ENCODE measurements at regions not wholly inside any gene's neighbourhood (a gene's known extent, or its start where the extent isn't known, plus 50 kb on each side); places are given as distances from the start of the nearest gene placed in this dataset.

DNA sequence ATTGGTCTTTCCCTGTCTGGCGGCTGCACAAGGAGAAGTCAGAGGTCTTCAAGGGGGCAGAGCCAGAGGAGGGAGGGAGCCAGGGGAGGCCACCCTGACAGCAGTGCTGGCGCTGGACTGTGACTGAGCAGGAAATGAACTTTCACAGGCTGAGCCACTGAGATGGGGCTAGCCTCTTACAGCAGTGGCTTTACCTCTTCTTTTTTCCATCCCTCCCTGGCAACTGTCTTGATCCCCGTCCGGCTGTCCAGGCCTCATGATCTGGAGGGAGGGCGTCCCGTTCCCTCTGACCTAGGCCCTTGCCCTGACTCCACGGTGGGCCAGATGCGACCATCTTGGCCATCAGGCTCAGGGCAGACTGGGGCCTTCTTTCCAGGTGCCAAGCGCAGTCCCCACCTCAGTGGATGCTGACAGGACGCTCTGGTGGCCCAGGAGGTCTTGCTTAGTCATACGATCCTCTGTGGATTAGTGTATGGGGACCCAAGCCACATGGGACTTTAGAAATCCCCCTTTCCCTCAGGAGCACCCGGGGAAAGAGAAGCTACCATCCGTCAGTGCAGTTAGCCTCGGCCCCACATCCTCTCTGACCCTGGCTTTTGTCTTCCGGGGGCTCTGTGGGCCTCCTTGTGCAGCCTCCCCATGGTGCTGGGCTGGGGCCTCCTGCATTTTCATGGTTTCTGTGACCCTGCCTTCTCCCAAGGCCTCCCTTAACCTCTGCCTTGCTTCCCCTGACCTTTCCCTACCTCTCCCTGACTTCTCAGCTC is 57.4 kb upstream of the CCDC167 start:
- DNase-seq (ENCODE audit: low read depth), result no peak

DNA sequence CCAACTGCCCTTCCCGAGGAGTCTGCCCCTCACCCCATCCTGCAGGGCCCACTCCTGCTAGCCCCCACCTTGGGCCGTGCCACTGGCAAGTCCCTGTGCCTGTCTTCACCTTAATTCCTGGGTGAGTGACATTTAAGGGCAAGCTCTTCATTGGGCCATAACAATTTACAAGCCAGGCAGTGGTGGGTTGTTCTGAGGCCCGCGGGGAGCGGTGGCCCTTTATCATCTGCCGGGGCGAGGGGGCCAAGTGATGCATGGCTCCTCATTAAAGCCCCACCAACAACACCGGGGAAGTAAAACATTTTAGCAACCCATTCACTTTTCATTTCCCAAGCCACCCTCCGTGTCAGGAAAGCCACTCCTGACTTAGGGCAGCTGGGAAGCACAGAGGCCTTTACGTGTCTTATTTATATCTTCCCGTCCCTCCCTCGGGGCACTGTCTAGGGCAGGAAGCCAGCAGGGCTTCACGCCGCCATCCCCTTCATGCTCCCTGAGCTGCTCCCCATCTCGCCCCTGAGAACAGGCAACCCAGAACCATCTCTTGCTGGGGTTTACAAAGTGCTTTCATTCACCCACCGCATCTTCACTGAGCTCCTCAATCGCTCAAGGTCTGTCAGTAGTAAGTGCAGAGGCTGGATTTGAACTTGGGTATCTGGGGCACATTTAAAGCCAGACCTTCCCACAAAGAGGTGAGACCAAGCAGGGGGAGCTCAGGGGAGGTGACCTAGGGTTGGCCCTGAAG is 55.5 kb upstream of the CCDC167 start:
- no peak for DNase-seq (ENCODE audit: low read depth)

DNA sequence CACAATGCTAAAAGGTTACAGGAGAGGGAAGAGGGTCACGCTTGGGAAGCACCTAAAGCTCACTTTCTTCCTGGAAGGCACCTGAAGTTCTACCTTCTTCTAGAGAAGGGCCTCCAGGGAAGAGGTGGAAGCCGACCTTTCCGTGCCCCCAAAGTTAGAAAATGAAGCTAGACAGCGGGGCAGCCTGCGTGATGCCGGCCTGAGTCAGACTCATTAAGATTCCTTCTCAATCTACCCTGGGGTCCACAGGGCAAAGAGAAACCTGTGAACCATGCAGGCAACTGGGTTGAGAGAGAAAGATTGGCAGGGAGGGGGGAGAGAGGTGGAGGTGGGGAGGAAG is 54.8 kb upstream of the CCDC167 start:
- DNase-seq (ENCODE audit: low read depth), result no peak

DNA sequence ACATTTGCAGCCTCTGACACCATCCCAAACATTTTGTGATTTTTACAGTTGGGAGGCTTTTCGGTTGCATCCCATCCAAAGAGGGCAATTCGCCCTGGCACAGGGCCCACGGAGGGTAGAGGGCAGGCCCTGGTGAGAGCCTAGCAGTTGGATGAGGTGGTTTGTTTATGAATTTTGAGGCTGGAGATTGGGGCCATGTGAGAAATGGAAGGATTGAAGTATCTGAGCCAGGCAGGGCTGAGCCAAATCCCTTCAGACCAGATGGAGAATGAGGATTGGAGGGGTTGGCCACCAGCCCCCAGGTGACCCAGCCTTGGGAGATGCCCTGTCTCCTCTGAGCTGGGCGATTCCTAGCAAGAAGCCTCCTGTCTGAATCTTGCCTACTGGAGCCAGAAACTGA is 52.6 kb upstream of the CCDC167 start:
- no peak for DNase-seq (ENCODE audit: low read depth)

DNA sequence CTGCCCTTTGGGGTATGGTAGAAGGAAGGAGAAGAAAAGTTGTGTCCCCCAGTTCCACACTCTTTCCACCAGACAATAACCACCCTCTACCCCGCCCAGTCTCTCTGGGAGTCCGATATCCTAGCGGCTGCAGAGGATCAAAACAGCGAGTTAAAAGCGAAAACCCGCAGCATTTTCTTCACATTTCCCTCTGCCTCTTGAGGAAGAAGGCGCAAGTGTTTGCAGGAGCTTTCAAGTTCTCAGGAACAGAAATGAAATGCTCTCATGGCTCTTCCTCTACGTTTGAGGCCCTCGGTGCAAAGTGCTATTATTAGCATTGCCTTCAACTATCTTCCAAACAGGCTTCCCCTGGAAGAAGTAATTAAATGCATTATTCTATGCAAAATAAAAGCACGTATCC is 52.2 kb upstream of the CCDC167 start:
- DNase-seq (ENCODE audit: low read depth), result no peak

DNA sequence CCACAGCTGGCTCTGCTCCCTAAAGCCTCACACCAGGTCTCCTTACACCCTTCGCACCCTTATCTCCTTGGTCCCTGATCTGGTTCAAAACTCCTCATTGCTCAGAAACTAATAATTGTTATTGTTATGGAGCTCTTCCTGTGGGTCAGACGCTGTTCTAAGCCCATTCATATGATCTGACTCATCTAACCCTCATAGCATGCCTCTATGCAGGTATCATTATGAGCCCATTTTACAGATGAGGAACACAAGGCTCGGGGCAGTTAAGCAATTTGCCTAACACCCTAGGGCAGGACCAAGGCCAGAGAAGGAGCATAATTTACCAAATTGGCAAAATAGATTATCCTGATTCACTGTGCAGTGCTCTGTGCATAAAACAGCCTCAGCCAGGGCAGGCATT is 51.8 kb upstream of the CCDC167 start:
- DNase-seq (ENCODE audit: low read depth), result no peak

DNA sequence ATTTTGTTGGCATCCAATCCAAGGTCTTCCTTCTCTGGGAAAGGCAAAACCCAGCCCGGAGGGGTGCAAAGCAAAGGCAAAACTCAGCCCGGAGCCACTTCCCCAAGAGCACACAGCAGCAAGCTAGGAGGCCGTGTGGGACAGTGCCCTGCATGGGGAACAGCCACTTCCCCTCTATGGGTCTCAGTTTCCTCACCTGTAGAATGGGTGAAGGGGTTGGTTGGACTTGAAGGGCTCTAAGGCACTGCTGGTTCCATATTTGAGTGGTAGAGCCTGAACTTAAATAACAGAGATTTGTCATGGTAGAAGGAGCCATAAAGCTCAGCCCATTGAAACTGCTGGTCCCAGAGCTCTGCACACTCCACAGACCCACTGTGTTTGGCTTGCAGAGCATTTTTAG is 51.3 kb upstream of the CCDC167 start:
- no peak for DNase-seq (ENCODE audit: low read depth)

DNA sequence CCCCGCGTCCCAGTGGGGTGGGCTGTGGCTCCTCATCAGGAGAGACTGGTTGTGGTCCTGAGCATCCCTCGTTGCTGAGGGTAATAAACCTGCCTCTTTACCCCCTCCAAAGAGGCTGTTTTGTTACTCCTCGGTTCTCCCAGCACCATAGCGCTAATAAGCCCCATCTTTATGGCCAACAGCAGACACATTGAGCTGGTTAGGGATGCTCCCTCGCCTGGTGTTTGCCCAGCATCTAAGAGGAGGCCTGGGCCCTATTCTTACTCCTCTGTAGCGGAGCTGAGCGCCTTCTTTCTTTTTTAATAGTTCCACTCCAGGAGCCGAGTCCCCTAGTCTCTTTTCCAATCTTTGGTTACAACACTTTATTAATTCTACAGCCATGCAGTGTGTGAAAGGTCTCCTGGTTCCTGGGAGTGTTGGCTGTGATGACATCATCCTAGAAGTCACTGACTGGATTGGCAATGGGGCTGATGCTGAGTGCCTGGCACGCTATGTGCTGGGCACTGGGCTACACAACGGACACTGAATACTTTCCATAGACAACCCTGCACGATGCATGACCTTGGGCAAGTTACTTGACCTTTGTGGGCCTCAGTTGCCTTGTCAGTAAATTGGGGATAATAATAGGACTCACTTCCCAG is 50.6 kb upstream of the CCDC167 start:
- no peak for DNase-seq (ENCODE audit: low read depth)

DNA sequence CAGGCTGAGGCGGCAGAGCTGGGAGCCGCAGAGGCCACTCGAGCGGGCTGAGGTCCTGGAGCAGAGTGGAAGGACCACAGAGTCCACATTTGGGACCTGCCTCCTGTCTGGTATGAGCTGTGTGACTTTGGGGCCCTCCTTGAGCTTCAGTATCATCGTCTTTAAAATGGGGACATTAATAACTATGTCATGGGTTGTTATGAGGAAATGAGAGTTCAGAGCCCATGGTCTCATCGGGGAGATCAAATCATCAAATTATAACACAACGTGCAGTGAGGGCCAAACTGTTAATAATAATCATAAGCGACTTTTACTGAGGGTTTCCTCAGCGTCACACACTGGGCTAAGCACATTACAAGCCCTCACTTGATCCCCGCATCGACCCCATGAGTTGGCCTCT is 49.9 kb upstream of the CCDC167 start:
- DNase-seq (ENCODE audit: low read depth), result no peak
